HEK293 (cell line): ENCODE measurements at regions not wholly inside any gene's neighbourhood (a gene's known extent, or its start where the extent isn't known, plus 50 kb on each side); places are given as distances from the start of the nearest gene placed in this dataset.

Source experiments
- CTCF ChIA-PET: fragments of 350-600 bp; formaldehyde crosslinking; extraction: SDS; loops from one replicate; lab custom pipeline; 2021; ENCODE audit warnings: antibody characterized with exemption; lab: Yijun Ruan, JAX
- POLR2A ChIA-PET: fragments of 300-600 bp; formaldehyde crosslinking; extraction: SDS; loops from one replicate; lab custom pipeline; 2020; ENCODE audit warnings: antibody characterized with exemption, inconsistent platforms; lab: Yijun Ruan, JAX
- H3K27ac ChIP-seq: fragments of 200-500 bp; sonication (Bioruptor generic); 2 replicates; pipeline ENCODE4 v1.5.1; 2014; ENCODE audit warnings: low read depth, low read length, control low read depth, inconsistent platforms; ENCODE audit errors: extremely low read depth
- H3K36me3 ChIP-seq, 2 experiments: fragments of 200-500 bp in 1 of 2; sonication (Bioruptor generic) in 1 of 2; 1 replicate in 1 of 2; 2 replicates in 1 of 2; pipeline ENCODE4 v1.5.1; 2014 to 2017; ENCODE audit warnings: inconsistent platforms in 2 of 2, low read length in 2 of 2; ENCODE audit not compliant: control insufficient read depth in 2 of 2, insufficient read depth in 1 of 2
- H3K4me1 ChIP-seq: fragments of 200-500 bp; sonication (Bioruptor generic); 2 replicates; pipeline ENCODE4 v1.5.1; 2014; ENCODE audit warnings: mild to moderate bottlenecking, low read length, inconsistent platforms; ENCODE audit not compliant: control insufficient read depth, insufficient read depth
- H3K4me3 ChIP-seq: 2 replicates; pipeline ENCODE4 v1.5.1; 2011; ENCODE audit warnings: low read depth, mild to moderate bottlenecking, control low read depth, low read length, moderate library complexity
- H3K9me3 ChIP-seq: fragments of 200-500 bp; sonication (Bioruptor generic); 2 replicates; pipeline ENCODE4 v1.5.1; 2014; ENCODE audit warnings: low read depth, low read length, inconsistent platforms; ENCODE audit not compliant: control insufficient read depth, insufficient read depth
- GLIS1 ChIP-seq: fragments of 450-650 bp; formaldehyde crosslinking; IDR thresholded peaks from 2 replicates; pipeline ENCODE4 v1.5.1; 2016; ENCODE audit warnings: missing biosample characterization, missing genetic modification characterization
- HIC1 ChIP-seq: fragments of 450-650 bp; formaldehyde crosslinking; IDR thresholded peaks from 2 replicates; pipeline ENCODE4 v1.5.1; 2016; ENCODE audit warnings: missing biosample characterization, missing genetic modification characterization
- KLF1 ChIP-seq: fragments of 450-650 bp; formaldehyde crosslinking; IDR thresholded peaks from 2 replicates; pipeline ENCODE4 v1.5.1; 2016; ENCODE audit warnings: missing biosample characterization, missing genetic modification characterization
- PATZ1 ChIP-seq: fragments of 450-650 bp; formaldehyde crosslinking; IDR thresholded peaks from 2 replicates; pipeline ENCODE4 v1.5.1; 2016; ENCODE audit warnings: missing biosample characterization, missing genetic modification characterization
- PBX3 ChIP-seq: sonication (generic); formaldehyde crosslinking; IDR thresholded peaks from 2 replicates; pipeline ENCODE4 v1.8.1; 2022; ENCODE audit warnings: mild to moderate bottlenecking, moderate library complexity, missing genetic modification reagents
- SCRT1 ChIP-seq: fragments of 450-650 bp; formaldehyde crosslinking; IDR thresholded peaks from 2 replicates; pipeline ENCODE4 v1.5.1; 2016; ENCODE audit warnings: missing biosample characterization, missing genetic modification characterization, borderline replicate concordance
- YY2 ChIP-seq: fragments of 450-650 bp; formaldehyde crosslinking; IDR thresholded peaks from 2 replicates; pipeline ENCODE4 v1.5.1; 2016; ENCODE audit warnings: missing biosample characterization, missing genetic modification characterization
- ZBTB49 ChIP-seq: fragments of 450-650 bp; formaldehyde crosslinking; IDR thresholded peaks from 2 replicates; pipeline ENCODE4 v1.5.1; 2016; ENCODE audit warnings: missing biosample characterization, missing genetic modification characterization, low read depth
- ZNF24 ChIP-seq: fragments of 450-650 bp; formaldehyde crosslinking; IDR thresholded peaks from 2 replicates; pipeline ENCODE4 v1.5.1; 2016; ENCODE audit warnings: missing biosample characterization, missing genetic modification characterization
- ZNF248 ChIP-seq: fragments of 450-650 bp; formaldehyde crosslinking; IDR thresholded peaks from 2 replicates; pipeline ENCODE4 v1.5.1; 2017; ENCODE audit warnings: missing biosample characterization, missing genetic modification characterization
- ZNF341 ChIP-seq: fragments of 450-650 bp; formaldehyde crosslinking; IDR thresholded peaks from 2 replicates; pipeline ENCODE4; 2016; ENCODE audit warnings: low read depth, missing biosample characterization, missing genetic modification characterization
- ZNF48 ChIP-seq: fragments of 450-650 bp; formaldehyde crosslinking; IDR thresholded peaks from 2 replicates; pipeline ENCODE4 v1.5.1; 2016; ENCODE audit warnings: missing biosample characterization, missing genetic modification characterization
- ZNF514 ChIP-seq: fragments of 450-650 bp; formaldehyde crosslinking; IDR thresholded peaks from 2 replicates; pipeline ENCODE4 v1.5.1; 2016; ENCODE audit warnings: missing biosample characterization, missing genetic modification characterization
- ZNF585B ChIP-seq: fragments of 450-650 bp; formaldehyde crosslinking; IDR thresholded peaks from 2 replicates; pipeline ENCODE4 v1.5.1; 2016; ENCODE audit warnings: missing biosample characterization, missing genetic modification characterization
- ZNF626 ChIP-seq: fragments of 450-650 bp; sonication (Bioruptor Pico); formaldehyde crosslinking; IDR thresholded peaks from 2 replicates; pipeline ENCODE4 v1.5.1; 2018; ENCODE audit warnings: missing biosample characterization, missing genetic modification characterization, inconsistent platforms
- ZNF701 ChIP-seq: fragments of 450-650 bp; formaldehyde crosslinking; IDR thresholded peaks from 2 replicates; pipeline ENCODE4 v1.5.1; 2016; ENCODE audit warnings: missing biosample characterization, missing genetic modification characterization
- ZNF777 ChIP-seq: fragments of 450-650 bp; formaldehyde crosslinking; IDR thresholded peaks from 2 replicates; pipeline ENCODE4 v1.5.1; 2017; ENCODE audit warnings: missing biosample characterization, missing genetic modification characterization, borderline replicate concordance
- ZNF837 ChIP-seq: fragments of 450-650 bp; formaldehyde crosslinking; IDR thresholded peaks from 2 replicates; pipeline ENCODE4 v1.5.1; 2016; ENCODE audit warnings: missing biosample characterization, missing genetic modification characterization
- ZSCAN18 ChIP-seq: fragments of 450-650 bp; formaldehyde crosslinking; IDR thresholded peaks from 2 replicates; pipeline ENCODE4 v1.5.1; 2016; ENCODE audit warnings: missing biosample characterization, missing genetic modification characterization
- ZSCAN30 ChIP-seq: fragments of 450-650 bp; IDR thresholded peaks from 2 replicates; pipeline ENCODE4 v1.5.1; 2018; ENCODE audit warnings: missing biosample characterization, mild to moderate bottlenecking, missing genetic modification characterization, moderate library complexity

GRCh38 chr6:140559458-140559857, 1185.0 kb upstream of the CITED2 start (continued):
- no peak for TF ChIP-seq HIC1
- TF ChIP-seq ZNF48 (tag by site-specific recombination), result no peak
- TF ChIP-seq ZNF777 (tag by site-specific recombination), result no peak
- TF ChIP-seq ZBTB49 (tag by site-specific recombination), result no peak

- POLR2A ChIA-PET, result no interaction called here
- Histone ChIP-seq H3K36me3 (no peaks in the 10 kb centered on the region), H3K9me3 (no peaks in the 10 kb centered on the region), H3K27ac (no peak overlapping the region), H3K4me1 (no peaks in the 10 kb centered on the region), H3K4me3 (no peak overlapping the region)
- CTCF ChIA-PET, result no interaction called here
- TF ChIP-seq ZNF248 (tag by site-specific recombination) (no peak), ZSCAN18 (no peak), ZNF24 (tag by site-specific recombination) (no peak), ZNF341 (no peak), GLIS1 (tag by site-specific recombination) (no peak), YY2 (tag by site-specific recombination) (no peak), ZNF626 (tag by site-specific recombination) (no peak), SCRT1 (tag by site-specific recombination) (no peak), ZNF701 (tag by site-specific recombination) (no peak), PATZ1 (tag by site-specific recombination) (no peak), ZNF514 (tag by site-specific recombination) (no peak), ZNF585B (tag by site-specific recombination) (no peak), KLF1 (tag by site-specific recombination) (no peak), PBX3 (CRISPR knock-in tag) (no peak), ZSCAN30 (tag by site-specific recombination) (no peak), ZNF837 (tag by site-specific recombination) (no peak)
Observed at GRCh38 chr6:140554421-140554820, 1180.0 kb upstream of the CITED2 start.
